ENCODE measurements at regions not wholly inside any gene's neighbourhood (a gene's known extent, or its start where the extent isn't known, plus 50 kb on each side); places are given as distances from the start of the nearest gene placed in this dataset.

DNA sequence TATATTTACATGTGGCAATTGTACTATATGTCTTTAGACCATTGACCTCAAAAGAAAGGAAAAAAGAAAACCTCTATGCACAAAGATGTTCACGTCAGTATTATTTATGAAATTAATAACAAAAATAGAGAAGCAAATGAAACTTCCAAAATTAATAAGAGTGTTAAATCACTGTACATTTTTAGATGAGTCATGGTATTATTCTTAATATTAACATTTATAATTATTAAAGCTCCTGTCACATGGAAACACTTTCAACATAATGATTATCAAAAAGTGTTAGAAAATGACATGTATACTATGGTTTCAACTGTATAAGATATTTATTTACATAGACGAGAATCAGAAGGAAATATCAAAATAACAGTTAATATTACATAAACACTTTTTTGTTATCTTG is 324.9 kb upstream of the RUNX1 start:
- TF ChIP-seq TAF1 (IDR thresholded peaks at IDR 0.05; ENCODE audit: borderline replicate concordance, low read depth, low read length) (no peak), POLR2A (IDR thresholded peaks at IDR 0.05; ENCODE audit: low read depth, low read length) (no peak)

Measured in GM12892 (cell line).